ENCODE measurements at regions not wholly inside any gene's neighbourhood (a gene's known extent, or its start where the extent isn't known, plus 50 kb on each side); places are given as distances from the start of the nearest gene placed in this dataset.

GRCh38 chr7:47040795-47041347 is 541.0 kb downstream of the TNS3 start:
- no peak for TF ChIP-seq CTCF (IDR thresholded peaks at IDR 0.05; ENCODE audit: insufficient read depth, low read depth, low read length)
- TF ChIP-seq EZH2 (IDR thresholded peaks at IDR 0.05; ENCODE audit: insufficient read depth, low read length) = no peak
